A673 (cell line): ENCODE measurements at regions not wholly inside any gene's neighbourhood (a gene's known extent, or its start where the extent isn't known, plus 50 kb on each side); places are given as distances from the start of the nearest gene placed in this dataset.

Source experiments
- CTCF ChIP-seq: fragments of 300-800, 200-600 bp; sonication (generic); conservative IDR thresholded peaks from 2 replicates; pipeline ENCODE4 v1.5.1; 2017; ENCODE audit warnings: low read depth, mild to moderate bottlenecking, antibody characterized with exemption, low read length, moderate library complexity, mixed read lengths
- EZH2 ChIP-seq: fragments of 200-600 bp; sonication (generic); IDR thresholded peaks from 2 replicates; pipeline ENCODE4 v1.6.1; 2017; ENCODE audit warnings: borderline replicate concordance, low read depth, mild to moderate bottlenecking, mixed read lengths, antibody characterized with exemption, low read length; ENCODE audit not compliant: poor library complexity, severe bottlenecking

DNA sequence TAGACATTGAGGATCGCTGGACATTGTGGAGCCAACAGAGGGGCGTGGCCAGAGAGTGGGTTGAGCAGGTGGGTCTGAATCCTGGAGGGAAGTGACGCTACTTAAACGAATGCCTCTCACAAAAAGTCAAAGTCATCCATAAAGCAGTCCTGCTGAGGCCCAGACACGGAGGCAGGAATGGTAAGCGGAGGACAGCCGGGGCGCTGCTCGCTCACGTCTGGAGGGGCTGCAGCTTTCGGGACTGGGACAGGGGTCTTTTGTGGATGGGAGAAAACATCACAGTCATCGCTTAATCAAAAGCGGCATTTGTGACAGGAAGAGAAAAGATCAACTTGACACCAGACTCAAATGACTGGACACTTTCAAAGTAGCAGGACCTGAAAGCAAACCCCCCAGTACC is 88.4 kb downstream of the PTGR3 start:
- TF ChIP-seq CTCF (no peak), EZH2 (no peak)
